GM13976 (cell line): ENCODE measurements at regions not wholly inside any gene's neighbourhood (a gene's known extent, or its start where the extent isn't known, plus 50 kb on each side); places are given as distances from the start of the nearest gene placed in this dataset.

ENCODE experiments used
- DNase-seq: peaks from one replicate; pipeline ENCODE4 v3.0.0; 2012; ENCODE audit warnings: low spot score
- in situ Hi-C: fragments of 300-500 bp; cut with MboI; formaldehyde crosslinking; loops from one replicate; pipeline ENCODE4 v1.12.0; 2022; ENCODE audit warnings: low sequenced_read_pairs, mixed read lengths, inconsistent platforms; ENCODE audit not compliant: unreplicated experiment
- TF ChIP-seq, protein P1 (sequence below): IDR thresholded peaks from 2 replicates; pipeline ENCODE4 v1.5.1; 2012; ENCODE audit warnings: borderline replicate concordance, mild to moderate bottlenecking; ENCODE audit not compliant: insufficient read depth; ENCODE audit errors: extremely low read depth, missing control alignments, control extremely low read depth

DNA sequence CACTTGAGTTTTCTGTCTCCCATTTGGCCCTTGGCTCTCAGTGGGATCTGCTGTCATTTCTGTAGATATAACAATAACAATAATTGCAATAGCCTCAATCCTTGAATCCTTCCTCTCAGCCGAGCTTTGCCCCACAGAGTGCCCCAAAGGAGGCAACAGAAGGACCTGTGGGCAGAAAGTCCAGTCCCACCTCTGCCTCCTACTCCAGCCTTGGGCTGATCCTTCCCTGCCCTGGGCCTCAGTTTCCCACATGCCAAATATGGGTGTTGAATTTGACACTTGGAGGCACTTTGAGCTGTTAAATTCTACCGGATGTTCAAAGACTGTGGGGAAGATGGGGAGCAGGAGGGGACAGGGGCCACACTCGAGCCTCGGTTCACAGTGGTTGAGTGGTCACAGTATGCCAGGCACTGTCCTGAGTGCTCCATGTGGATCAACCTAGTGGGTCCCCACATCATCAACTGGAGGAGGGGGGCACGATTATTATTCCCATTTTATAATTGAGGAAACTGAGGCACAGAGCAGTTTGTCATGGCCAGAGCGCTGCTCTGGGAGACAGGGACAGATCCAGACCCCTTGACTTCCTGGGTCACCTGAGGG lies 307.1 kb downstream of the MATN1 start:
- DNase-seq: peak; percentile 16
- in situ Hi-C loops: no loop called here
- TF ChIP-seq, protein P1, sequence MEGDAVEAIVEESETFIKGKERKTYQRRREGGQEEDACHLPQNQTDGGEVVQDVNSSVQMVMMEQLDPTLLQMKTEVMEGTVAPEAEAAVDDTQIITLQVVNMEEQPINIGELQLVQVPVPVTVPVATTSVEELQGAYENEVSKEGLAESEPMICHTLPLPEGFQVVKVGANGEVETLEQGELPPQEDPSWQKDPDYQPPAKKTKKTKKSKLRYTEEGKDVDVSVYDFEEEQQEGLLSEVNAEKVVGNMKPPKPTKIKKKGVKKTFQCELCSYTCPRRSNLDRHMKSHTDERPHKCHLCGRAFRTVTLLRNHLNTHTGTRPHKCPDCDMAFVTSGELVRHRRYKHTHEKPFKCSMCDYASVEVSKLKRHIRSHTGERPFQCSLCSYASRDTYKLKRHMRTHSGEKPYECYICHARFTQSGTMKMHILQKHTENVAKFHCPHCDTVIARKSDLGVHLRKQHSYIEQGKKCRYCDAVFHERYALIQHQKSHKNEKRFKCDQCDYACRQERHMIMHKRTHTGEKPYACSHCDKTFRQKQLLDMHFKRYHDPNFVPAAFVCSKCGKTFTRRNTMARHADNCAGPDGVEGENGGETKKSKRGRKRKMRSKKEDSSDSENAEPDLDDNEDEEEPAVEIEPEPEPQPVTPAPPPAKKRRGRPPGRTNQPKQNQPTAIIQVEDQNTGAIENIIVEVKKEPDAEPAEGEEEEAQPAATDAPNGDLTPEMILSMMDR: no peak

DNA sequence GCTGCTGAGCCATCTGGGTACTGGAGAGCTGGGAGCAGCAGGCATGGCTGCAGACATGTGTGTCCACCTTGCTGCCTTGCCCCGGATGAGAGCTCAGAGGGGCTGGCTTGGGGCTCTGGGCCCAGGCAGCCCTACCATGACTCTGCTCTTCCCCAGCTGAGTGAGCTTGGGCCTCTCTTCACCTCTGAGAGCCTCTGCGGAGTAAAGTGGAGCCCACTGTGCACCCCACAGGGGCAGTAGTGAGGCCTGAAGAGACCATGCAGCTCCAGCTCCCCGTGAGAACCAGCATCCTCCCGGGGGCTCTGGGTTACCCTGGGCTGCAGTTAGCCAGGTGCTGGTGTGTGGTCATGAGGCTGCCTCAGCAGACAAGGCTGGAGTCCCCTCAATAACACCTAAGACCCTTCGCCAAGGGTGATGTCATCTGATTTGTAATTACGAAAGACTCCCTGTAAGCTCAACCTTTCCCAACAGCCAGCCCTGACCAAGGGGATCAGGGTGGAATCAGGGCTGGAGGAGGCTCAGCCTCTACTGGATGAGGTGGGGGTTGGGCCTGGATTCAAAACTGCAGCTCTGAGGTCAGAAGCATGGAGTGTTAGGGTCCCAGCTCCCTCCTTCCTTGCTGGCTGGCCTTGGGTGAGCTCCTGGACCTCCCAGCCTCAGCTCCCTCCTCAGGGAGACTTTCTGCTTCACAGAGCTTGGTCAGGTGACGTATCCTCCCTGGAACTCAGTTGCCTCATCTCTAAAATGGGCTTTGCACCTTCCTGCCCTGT lies 308.0 kb downstream of the MATN1 start:
- TF ChIP-seq, protein P1: no peak
- peak; percentile 15 for DNase-seq
- in situ Hi-C loops: no loop called here

DNA sequence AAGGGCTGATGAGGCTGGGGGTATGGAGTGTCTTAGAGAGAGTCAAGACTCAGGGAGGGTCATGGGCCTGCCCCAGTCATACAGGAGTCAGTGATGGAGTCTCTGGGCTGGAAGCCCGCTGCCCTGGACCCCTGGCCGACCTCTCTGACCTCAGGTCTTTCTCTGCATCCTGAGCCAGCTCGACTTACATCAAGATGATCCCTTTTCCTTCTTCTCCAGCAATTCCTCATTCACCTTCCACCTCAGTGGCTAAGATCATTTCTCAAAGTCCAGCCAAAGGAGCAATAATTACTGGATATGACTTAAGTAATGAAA lies 308.6 kb downstream of the MATN1 start:
- in situ Hi-C loops: no loop called here
- peak; percentile 9 for DNase-seq
- TF ChIP-seq, protein P1: no peak

DNA sequence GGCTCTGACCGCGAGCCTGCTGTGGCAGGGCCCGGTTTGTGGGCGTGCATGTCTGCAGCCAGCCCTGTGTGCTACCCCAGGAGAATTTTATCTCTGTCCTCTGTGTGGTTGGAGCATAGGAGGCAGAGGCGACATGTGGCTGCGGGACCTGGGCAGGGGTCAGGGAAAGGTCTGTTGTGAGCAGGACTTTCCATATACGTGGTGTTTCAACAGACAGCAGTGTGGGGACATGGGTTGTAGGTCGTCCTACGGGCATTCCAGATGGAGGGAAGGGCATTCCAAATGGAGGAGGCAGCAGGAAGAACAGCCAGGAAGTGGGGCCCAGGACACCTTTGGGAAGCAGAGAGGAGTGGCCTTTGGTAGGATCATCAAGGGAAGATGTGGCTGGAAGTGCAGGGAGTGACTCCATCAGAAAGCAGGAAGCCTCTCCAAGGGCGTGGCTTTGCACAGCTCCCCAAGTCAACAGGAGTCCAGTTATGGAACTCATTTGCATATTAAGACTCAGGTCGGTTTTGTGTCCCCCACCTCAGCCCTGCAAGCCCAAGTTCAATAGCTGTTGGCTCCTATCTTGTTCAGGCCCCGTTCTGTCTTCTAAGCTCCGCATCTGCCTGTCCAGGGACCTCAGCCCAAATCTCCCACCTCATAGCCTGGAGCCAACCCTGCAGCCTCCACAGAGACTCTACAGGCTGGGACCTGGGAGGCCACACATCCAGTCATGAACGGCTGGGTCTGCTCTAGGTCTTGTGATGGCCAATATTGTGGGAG lies 309.1 kb downstream of the MATN1 start:
- TF ChIP-seq, protein P1: no peak
- peak; percentile 11 for DNase-seq
- in situ Hi-C loops: no loop called here

DNA sequence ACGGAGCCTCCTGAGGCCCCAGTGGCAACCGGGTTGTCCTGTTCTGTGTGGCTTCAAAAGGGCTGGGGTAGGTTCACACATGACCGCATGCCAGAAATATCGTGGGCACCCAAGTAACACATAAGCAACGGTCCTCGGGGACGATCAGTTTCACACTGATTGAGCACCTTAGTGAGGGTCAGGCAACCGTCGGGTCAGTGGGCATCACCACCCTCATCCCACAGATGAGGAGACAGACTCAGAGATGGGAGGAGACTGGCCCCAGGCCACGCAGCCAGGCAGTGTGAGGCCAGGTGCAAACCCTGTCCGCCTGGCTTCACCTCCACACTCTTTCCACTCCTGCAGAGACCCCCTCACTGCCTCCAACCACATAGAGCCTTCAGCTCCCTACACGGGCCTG lies 309.8 kb downstream of the MATN1 start:
- in situ Hi-C loops: no loop called here
- TF ChIP-seq, protein P1: no peak
- peak; percentile 17 for DNase-seq

DNA sequence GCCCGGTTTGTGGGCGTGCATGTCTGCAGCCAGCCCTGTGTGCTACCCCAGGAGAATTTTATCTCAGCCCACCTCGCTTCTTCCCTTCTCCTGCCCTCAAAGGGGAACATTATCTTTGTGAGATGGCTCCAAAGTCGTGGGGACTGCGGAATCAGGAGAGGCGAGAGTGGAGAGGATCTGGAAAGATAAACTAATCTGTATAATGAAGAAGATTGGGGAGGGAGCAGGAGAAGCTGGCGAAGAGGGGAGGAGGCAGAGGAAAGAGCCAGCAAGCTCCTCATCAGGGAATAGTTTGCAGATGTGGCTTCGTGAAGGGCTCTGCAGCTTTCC lies 310.3 kb downstream of the MATN1 start:
- peak; percentile 16 for DNase-seq
- in situ Hi-C loops: no loop called here
- TF ChIP-seq, protein P1: no peak
